DMS53 treated with DMSO at 0.1 percent for 48 hours (cell line): ENCODE measurements at regions not wholly inside any gene's neighbourhood (a gene's known extent, or its start where the extent isn't known, plus 50 kb on each side); places are given as distances from the start of the nearest gene placed in this dataset.

Source experiments
- DNase-seq: peaks from one replicate; lab custom pipeline; 2025; ENCODE audit not compliant: unreplicated experiment; lab: John Stamatoyannopoulos, UW

- no peak for DNase-seq
Observed at GRCh38 chr12:107437954-107438353, 247.6 kb upstream of the PWP1 start.

GRCh38 chr12:107439026-107439738 lies 246.4 kb upstream of the PWP1 start:
- DNase-seq, result no peak

- DNase-seq, result no peak
Observed at GRCh38 chr12:107440606-107441005, 245.0 kb upstream of the PWP1 start.

GRCh38 chr12:107441665-107442300 lies 243.8 kb upstream of the PWP1 start:
- DNase-seq, result no peak

- DNase-seq, result no peak
Observed at GRCh38 chr12:107442326-107442987, 243.1 kb upstream of the PWP1 start.

- DNase-seq, result no peak
Observed at GRCh38 chr12:107443320-107444090, 242.1 kb upstream of the PWP1 start.

GRCh38 chr12:107444771-107445170 lies 240.8 kb upstream of the PWP1 start:
- no peak for DNase-seq

- DNase-seq, result no peak
Observed at GRCh38 chr12:107446476-107446875, 239.1 kb upstream of the PWP1 start.

- no peak for DNase-seq
Observed at GRCh38 chr12:107447336-107447735, 238.3 kb upstream of the PWP1 start.

GRCh38 chr12:107448198-107448597 lies 237.4 kb upstream of the PWP1 start:
- DNase-seq, result no peak

GRCh38 chr12:107449891-107450290 lies 235.7 kb upstream of the PWP1 start:
- DNase-seq, result no peak

- peak; percentile 5 for DNase-seq
Observed at GRCh38 chr12:107450541-107450940, 235.1 kb upstream of the PWP1 start.

- DNase-seq, result no peak
Observed at GRCh38 chr12:107451246-107451645, 234.4 kb upstream of the PWP1 start.

- DNase-seq, result no peak
Observed at GRCh38 chr12:107454109-107454830, 231.3 kb upstream of the PWP1 start.

GRCh38 chr12:107457362-107457935 lies 228.2 kb upstream of the PWP1 start:
- DNase-seq, result no peak

GRCh38 chr12:107458163-107458562 lies 227.4 kb upstream of the PWP1 start:
- no peak for DNase-seq

- no peak for DNase-seq
Observed at GRCh38 chr12:107458990-107459389, 226.6 kb upstream of the PWP1 start.

GRCh38 chr12:107459641-107460040 lies 226.0 kb upstream of the PWP1 start:
- DNase-seq, result no peak

- DNase-seq, result no peak
Observed at GRCh38 chr12:107461222-107461975, 224.2 kb upstream of the PWP1 start.
